Smooth muscle cell (in vitro differentiated cells): ENCODE measurements at regions not wholly inside any gene's neighbourhood (a gene's known extent, or its start where the extent isn't known, plus 50 kb on each side); places are given as distances from the start of the nearest gene placed in this dataset.
"Not testable (repeated sequence)": the region's sequence is repeated elsewhere in the genome, so short reads cannot be mapped to it uniquely, and the experiment has no call there.

Experiments used
- DNase-seq: peaks from one replicate; lab custom pipeline; 2025; ENCODE audit not compliant: unreplicated experiment; lab: John Stamatoyannopoulos, UW
- H2AFZ ChIP-seq: fragments of 200-600 bp; sonication (generic); 2 replicates; pipeline ENCODE4 v1.6.0; 2016; ENCODE audit warnings: antibody characterized with exemption, low read depth, mild to moderate bottlenecking
- H3F3A ChIP-seq: fragments of 200-600 bp; sonication (generic); 2 replicates; pipeline ENCODE4 v1.6.0; 2017; ENCODE audit warnings: antibody characterized with exemption, low read depth
- H3K27ac ChIP-seq: fragments of 200-600 bp; sonication (generic); 2 replicates; pipeline ENCODE4 v1.5.1; 2016; ENCODE audit warnings: low read depth, mild to moderate bottlenecking
- H3K27me3 ChIP-seq: fragments of 200-600 bp; sonication (generic); 2 replicates; pipeline ENCODE4 v1.6.1; 2016; ENCODE audit warnings: low read depth, mild to moderate bottlenecking
- H3K36me3 ChIP-seq: fragments of 200-600 bp; sonication (generic); 2 replicates; pipeline ENCODE4 v1.5.1; 2016; ENCODE audit warnings: low read depth
- H3K4me1 ChIP-seq: fragments of 200-600 bp; sonication (generic); 2 replicates; pipeline ENCODE4 v1.5.1; 2016; ENCODE audit warnings: low read depth
- H3K4me2 ChIP-seq: fragments of 200-600 bp; sonication (generic); 2 replicates; pipeline ENCODE4 v1.6.0; 2016; ENCODE audit warnings: mild to moderate bottlenecking
- H3K4me3 ChIP-seq: fragments of 200-600 bp; sonication (generic); 2 replicates; pipeline ENCODE4 v1.5.1; 2016; ENCODE audit warnings: mild to moderate bottlenecking
- H3K79me2 ChIP-seq: fragments of 200-600 bp; sonication (generic); 2 replicates; pipeline ENCODE4 v1.6.0; 2016; ENCODE audit warnings: low read depth, mild to moderate bottlenecking
- H3K9ac ChIP-seq: fragments of 200-600 bp; sonication (generic); 2 replicates; pipeline ENCODE4 v1.6.0; 2016; ENCODE audit warnings: low read depth
- H3K9me3 ChIP-seq: fragments of 200-600 bp; sonication (generic); replicated peaks from 2 replicates; pipeline ENCODE4 v1.5.1; 2016; ENCODE audit warnings: low read depth
- H4K20me1 ChIP-seq: fragments of 200-600 bp; sonication (generic); 2 replicates; pipeline ENCODE4 v1.6.0; 2016; ENCODE audit warnings: low read depth
- CTCF ChIP-seq: fragments of 200-600 bp; sonication (generic); IDR thresholded peaks from 2 replicates; pipeline ENCODE4 v1.5.1; 2017; ENCODE audit warnings: borderline replicate concordance, mild to moderate bottlenecking, antibody characterized with exemption; ENCODE audit not compliant: insufficient read depth, poor library complexity, severe bottlenecking
- WGBS: methylation state at CpG from one replicate; pipeline ENCODE4 v1.1.7; 2016; ENCODE audit warnings: low lambda C conversion rate; 5-methylcytosine and 5-hydroxymethylcytosine counted together

DNA sequence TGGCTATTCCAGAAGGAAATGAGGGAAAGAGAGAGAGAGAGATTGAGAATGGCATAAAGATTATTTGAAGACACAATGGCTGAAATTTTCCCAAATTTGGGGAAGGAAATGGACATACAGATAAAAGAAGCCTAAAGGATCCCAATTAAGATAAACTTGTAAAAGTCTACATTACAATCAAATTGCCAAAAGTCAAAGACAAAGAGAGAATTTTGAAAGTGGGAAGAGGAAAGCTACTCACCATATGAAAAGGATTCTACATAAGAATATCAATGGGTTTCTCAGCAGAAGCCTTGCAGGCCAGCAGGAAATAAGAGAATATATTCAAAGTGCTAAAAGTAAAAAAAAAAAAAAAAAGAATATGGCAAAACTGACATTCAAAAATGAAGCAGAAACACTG, 233.0 kb upstream of the NFIA start:
- Histone ChIP-seq H3K9ac (no peak overlapping the region), H3K4me1 (no peaks in the 10 kb centered on the region), H3K4me3 (no peak overlapping the region), H3K27me3 (no peaks in the 10 kb centered on the region), H3K9me3 (no peaks in the 10 kb centered on the region), H4K20me1 (no peaks in the 10 kb centered on the region), H3K27ac (no peak overlapping the region), H3K4me2 (no peak overlapping the region), H3K79me2 (no peaks in the 10 kb centered on the region), H3K36me3 (no peaks in the 10 kb centered on the region), H3F3A (no peaks in the 10 kb centered on the region), H2AFZ (no peak overlapping the region)
- TF ChIP-seq CTCF: no peak
- DNase-seq: no peak

- Histone ChIP-seq H3K27me3 (no peaks in the 10 kb centered on the region), H4K20me1 (no peaks in the 10 kb centered on the region), H3K9ac (no peak overlapping the region), H3K36me3 (no peaks in the 10 kb centered on the region), H3K4me1 (no peaks in the 10 kb centered on the region), H2AFZ (no peak overlapping the region), H3K4me2 (no peak overlapping the region), H3K79me2 (no peaks in the 10 kb centered on the region), H3K4me3 (no peak overlapping the region), H3K9me3 (no peaks in the 10 kb centered on the region), H3K27ac (no peak overlapping the region), H3F3A (no peaks in the 10 kb centered on the region)
- WGBS: 5% methylated on average over 1 of the region's 1 CpG
- no peak for DNase-seq
- peak; percentile 58 for TF ChIP-seq CTCF
These were observed 233.7 kb upstream of the NFIA start for GRCh38 chr1:60848583-60849188.

GRCh38 chr1:60847855-60848582, 234.3 kb upstream of the NFIA start:
- H3K36me3 ChIP-seq: no peaks in the 10 kb centered on the region
- no peaks in the 10 kb centered on the region for H3K4me1 ChIP-seq
- TF ChIP-seq CTCF: no peak
- no peaks in the 10 kb centered on the region for H3F3A ChIP-seq
- H2AFZ ChIP-seq: no peak overlapping the region
- H3K27me3 ChIP-seq: no peaks in the 10 kb centered on the region
- no peaks in the 10 kb centered on the region for H4K20me1 ChIP-seq
- no peak overlapping the region for H3K4me2 ChIP-seq
- H3K79me2 ChIP-seq: no peaks in the 10 kb centered on the region
- no peak for DNase-seq
- no peaks in the 10 kb centered on the region for H3K9me3 ChIP-seq
- no peak overlapping the region for H3K27ac ChIP-seq
- no peak overlapping the region for H3K9ac ChIP-seq
- WGBS: 65% methylated on average over 4 of the region's 4 CpGs
- H3K4me3 ChIP-seq: no peak overlapping the region

DNA sequence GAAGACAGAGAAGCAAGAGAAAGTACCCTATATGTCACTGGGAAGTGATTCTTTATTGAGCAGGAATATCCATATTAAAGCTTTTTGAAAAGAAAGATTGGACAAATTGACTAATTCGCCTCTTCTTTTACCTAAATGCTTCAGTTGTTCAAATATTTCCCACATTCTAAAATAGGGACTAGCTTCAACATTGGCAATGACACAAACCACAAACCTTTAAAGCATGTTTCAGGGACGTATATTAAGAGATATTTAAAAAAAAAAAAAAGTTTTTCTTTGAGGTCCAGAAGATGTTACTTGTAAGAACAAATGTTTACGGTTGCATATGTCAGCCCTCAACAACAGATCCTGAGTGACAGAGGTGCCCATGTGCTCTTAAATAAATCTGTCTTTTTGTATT, 235.0 kb upstream of the NFIA start:
- Histone ChIP-seq H3K36me3 (no peaks in the 10 kb centered on the region), H3K9ac (no peak overlapping the region), H3K79me2 (no peaks in the 10 kb centered on the region), H3K4me1 (no peaks in the 10 kb centered on the region), H3K4me3 (no peak overlapping the region), H3K27me3 (no peaks in the 10 kb centered on the region), H3F3A (no peaks in the 10 kb centered on the region), H3K4me2 (no peak overlapping the region), H2AFZ (no peak overlapping the region), H3K27ac (no peak overlapping the region), H3K9me3 (no peaks in the 10 kb centered on the region), H4K20me1 (no peaks in the 10 kb centered on the region)
- WGBS: 63% methylated on average over 3 of the region's 3 CpGs
- DNase-seq: no peak
- TF ChIP-seq CTCF: no peak

- DNase-seq, H3K9me3 ChIP-seq, H3F3A ChIP-seq: not testable (repeated sequence)
These were observed 236.7 kb upstream of the NFIA start for GRCh38 chr1:60845659-60846058.

More at GRCh38 chr1:60845659-60846058, 236.7 kb upstream of the NFIA start:
- not testable (repeated sequence) for H3K27me3 ChIP-seq, H3K79me2 ChIP-seq, H3K27ac ChIP-seq, H3K9ac ChIP-seq, H3K4me1 ChIP-seq, H3K4me2 ChIP-seq, H2AFZ ChIP-seq, H4K20me1 ChIP-seq, H3K36me3 ChIP-seq, H3K4me3 ChIP-seq
- WGBS: 98% methylated on average over 3 of the region's 3 CpGs
